Adipocyte (in vitro differentiated cells): ENCODE measurements at regions not wholly inside any gene's neighbourhood (a gene's known extent, or its start where the extent isn't known, plus 50 kb on each side); places are given as distances from the start of the nearest gene placed in this dataset.

Experiments used
- DNase-seq: peaks from one replicate; pipeline ENCODE4 v3.0.0-alpha.2; 2015; ENCODE audit warnings: low read depth
- H3K27me3 ChIP-seq: replicated peaks from 2 replicates; pipeline ENCODE4 v1.7.0; 2013; ENCODE audit warnings: mild to moderate bottlenecking, low read length, moderate library complexity; ENCODE audit not compliant: control insufficient read depth, insufficient read depth
- H3K36me3 ChIP-seq: 2 replicates; pipeline ENCODE4 v1.7.0; 2013; ENCODE audit warnings: low read length, mild to moderate bottlenecking, moderate library complexity; ENCODE audit not compliant: control insufficient read depth, insufficient read depth, severe bottlenecking
- H3K4me1 ChIP-seq: 2 replicates; pipeline ENCODE4 v1.7.0; 2013; ENCODE audit warnings: mild to moderate bottlenecking, low read length, moderate library complexity; ENCODE audit not compliant: control insufficient read depth, insufficient read depth
- H3K4me3 ChIP-seq: 2 replicates; pipeline ENCODE4 v1.7.0; 2013; ENCODE audit warnings: mild to moderate bottlenecking, low read length, moderate library complexity
- H3K9ac ChIP-seq: 2 replicates; pipeline ENCODE4 v1.7.0; 2013; ENCODE audit warnings: mild to moderate bottlenecking, low read length, moderate library complexity
- H3K9me3 ChIP-seq: 2 replicates; pipeline ENCODE4 v1.7.0; 2013; ENCODE audit warnings: mild to moderate bottlenecking, low read length, moderate library complexity; ENCODE audit not compliant: control insufficient read depth

DNA sequence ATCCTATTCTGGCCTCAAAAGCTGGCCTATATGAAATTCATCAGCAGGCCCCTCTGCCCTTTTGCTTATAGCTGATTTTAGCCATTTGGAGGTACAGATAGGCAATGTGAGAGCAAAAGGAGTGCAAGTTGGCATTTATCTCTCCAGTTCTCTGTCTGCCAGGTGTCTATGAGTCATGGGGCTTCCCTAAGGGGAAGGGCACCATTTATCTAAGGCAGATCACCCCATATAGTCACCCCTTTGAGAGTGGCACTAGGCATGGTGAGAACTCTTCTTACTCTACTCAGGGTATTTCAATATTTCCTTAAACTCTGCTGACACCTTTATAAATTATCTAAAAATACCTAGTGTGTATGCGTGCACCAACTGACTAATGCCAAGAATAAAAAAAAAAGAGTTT is 314.7 kb upstream of the CDH6 start:
- Histone ChIP-seq H3K36me3 (no peaks in the 10 kb centered on the region), H3K9me3 (peaks cover 2% of the 10 kb centered on the region), H3K4me1 (no peaks in the 10 kb centered on the region), H3K4me3 (no peak overlapping the region), H3K9ac (no peak overlapping the region), H3K27me3 (no peaks in the 10 kb centered on the region)
- DNase-seq = no peak

- no peaks in the 10 kb centered on the region for H3K9me3 ChIP-seq
Measured at GRCh38 chr5:30878296-30878695, 315.2 kb upstream of the CDH6 start.

DNA sequence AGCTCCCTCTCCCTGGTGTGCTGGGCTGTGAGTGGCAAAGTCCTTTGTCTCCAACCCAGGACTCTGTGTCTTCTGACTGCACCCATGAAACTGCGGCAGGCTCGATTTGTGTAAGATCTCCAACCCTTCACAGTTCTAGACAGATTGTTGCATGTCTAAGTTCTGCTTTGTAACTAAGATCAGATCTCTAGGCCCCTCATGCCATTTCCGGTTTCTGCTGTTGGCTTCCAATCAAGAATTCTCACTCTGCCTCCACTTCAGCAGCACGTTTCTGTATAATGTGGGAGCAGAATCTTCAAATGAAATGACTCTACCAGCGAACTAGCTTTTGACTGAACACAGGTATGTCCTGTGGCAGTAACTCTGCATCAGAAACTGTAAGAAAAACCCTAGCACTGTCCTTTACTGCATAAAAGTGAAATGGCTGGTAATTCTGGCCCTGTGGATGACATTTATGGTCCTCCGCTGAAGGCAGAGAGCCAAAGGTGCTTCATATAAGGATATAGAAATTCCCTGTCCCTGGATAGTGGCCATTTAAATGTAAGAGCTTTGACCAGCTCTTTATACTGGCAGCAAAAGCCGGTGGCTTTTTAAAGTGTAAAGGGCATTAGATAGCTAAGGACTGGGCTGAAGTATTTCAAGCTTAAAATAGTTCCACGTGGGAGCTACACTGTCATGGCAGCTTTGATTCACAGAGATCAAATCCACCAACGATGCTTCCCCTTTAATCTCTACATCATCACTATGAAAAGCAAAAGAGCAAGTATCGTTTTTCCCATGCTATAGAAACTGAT is 319.0 kb upstream of the CDH6 start:
- no peaks in the 10 kb centered on the region for H3K4me1 ChIP-seq
- no peak overlapping the region for H3K9ac ChIP-seq
- no peaks in the 10 kb centered on the region for H3K36me3 ChIP-seq
- H3K4me3 ChIP-seq = no peak overlapping the region
- no peaks in the 10 kb centered on the region for H3K9me3 ChIP-seq
- no peak for DNase-seq
- no peaks in the 10 kb centered on the region for H3K27me3 ChIP-seq

More at GRCh38 chr5:30878296-30878695, 315.2 kb upstream of the CDH6 start:
- Histone ChIP-seq H3K27me3 (no peaks in the 10 kb centered on the region), H3K4me3 (no peak overlapping the region), H3K4me1 (no peaks in the 10 kb centered on the region), H3K9ac (no peak overlapping the region), H3K36me3 (no peaks in the 10 kb centered on the region)
- DNase-seq = no peak

DNA sequence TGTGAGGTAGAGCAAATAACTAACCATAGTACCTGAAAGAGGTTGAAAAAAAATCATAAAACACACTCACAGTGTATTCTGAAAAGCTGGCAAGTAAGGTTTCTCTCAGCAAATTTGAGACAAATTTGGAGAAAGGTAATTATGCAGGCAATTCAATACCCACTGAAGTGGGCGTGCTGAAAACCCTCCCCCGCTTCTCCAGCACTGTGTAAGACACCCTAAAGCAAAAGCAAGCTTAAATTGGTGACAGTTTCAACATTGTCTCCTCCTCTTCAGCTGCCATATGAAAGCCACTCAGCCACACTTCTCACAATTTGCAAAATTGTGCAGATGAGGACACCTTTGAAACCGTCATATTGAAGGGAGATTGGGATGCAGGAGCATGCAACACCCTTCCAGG is 322.3 kb upstream of the CDH6 start:
- no peaks in the 10 kb centered on the region for H3K27me3 ChIP-seq
- no peak for DNase-seq
- no peak overlapping the region for H3K9ac ChIP-seq
- no peaks in the 10 kb centered on the region for H3K36me3 ChIP-seq
- H3K4me3 ChIP-seq = no peak overlapping the region
- no peaks in the 10 kb centered on the region for H3K9me3 ChIP-seq
- H3K4me1 ChIP-seq = no peaks in the 10 kb centered on the region

DNA sequence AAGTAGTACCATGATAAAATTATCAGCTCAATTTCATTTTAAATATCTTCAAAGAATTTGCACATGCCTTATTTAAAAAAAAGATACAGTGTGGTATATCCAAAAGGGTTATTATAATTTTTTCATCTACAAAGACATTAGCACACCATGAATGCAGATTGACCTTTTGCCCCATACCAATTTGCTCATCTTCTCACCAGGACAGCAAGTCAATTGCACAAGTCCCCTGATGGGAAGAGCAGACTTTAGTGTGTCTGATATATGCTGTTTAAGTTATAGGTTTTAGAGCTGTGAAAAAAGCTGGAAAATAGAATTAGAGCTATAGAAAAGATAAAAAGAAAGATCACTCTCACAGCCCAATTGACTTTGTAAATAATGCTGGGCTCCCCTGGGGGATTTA is 325.8 kb upstream of the CDH6 start:
- Histone ChIP-seq H3K27me3 (no peaks in the 10 kb centered on the region), H3K36me3 (no peaks in the 10 kb centered on the region), H3K9me3 (no peaks in the 10 kb centered on the region), H3K9ac (no peak overlapping the region), H3K4me3 (no peak overlapping the region), H3K4me1 (no peaks in the 10 kb centered on the region)
- DNase-seq = no peak

DNA sequence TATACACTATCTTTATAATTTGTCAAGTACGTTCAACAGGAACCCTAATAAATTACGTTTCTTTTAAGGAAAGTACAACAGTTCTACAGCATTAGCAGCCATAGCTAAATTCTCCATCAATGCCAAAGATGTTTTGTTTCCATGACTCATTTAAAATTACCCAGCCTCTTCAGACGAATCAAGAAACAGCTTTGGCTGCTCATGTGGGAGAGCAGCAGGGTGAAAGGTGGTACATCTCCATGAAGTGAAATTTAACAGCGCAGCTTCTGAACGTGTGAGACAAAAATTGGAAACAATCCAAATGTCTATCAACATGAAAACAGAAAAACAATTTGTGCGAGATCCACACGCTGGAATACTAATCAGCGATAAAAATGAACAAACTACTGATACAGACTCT is 327.3 kb upstream of the CDH6 start:
- Histone ChIP-seq H3K27me3 (no peaks in the 10 kb centered on the region), H3K36me3 (no peaks in the 10 kb centered on the region), H3K9me3 (no peaks in the 10 kb centered on the region), H3K4me3 (no peak overlapping the region), H3K9ac (no peak overlapping the region), H3K4me1 (no peaks in the 10 kb centered on the region)
- DNase-seq = no peak

- no peak overlapping the region for H3K4me3 ChIP-seq
- H3K36me3 ChIP-seq = no peaks in the 10 kb centered on the region
- no peaks in the 10 kb centered on the region for H3K27me3 ChIP-seq
- no peak overlapping the region for H3K9ac ChIP-seq
- H3K4me1 ChIP-seq = no peaks in the 10 kb centered on the region
- no peaks in the 10 kb centered on the region for H3K9me3 ChIP-seq
- no peak for DNase-seq
Measured at GRCh38 chr5:30856242-30856641, 337.2 kb upstream of the CDH6 start.

- Histone ChIP-seq H3K9me3 (no peaks in the 10 kb centered on the region), H3K36me3 (no peaks in the 10 kb centered on the region), H3K9ac (no peak overlapping the region), H3K4me3 (no peak overlapping the region), H3K27me3 (no peaks in the 10 kb centered on the region), H3K4me1 (no peaks in the 10 kb centered on the region)
- DNase-seq = no peak
Measured at GRCh38 chr5:30853158-30853557, 340.3 kb upstream of the CDH6 start.

GRCh38 chr5:30850866-30851265 is 342.6 kb upstream of the CDH6 start:
- Histone ChIP-seq H3K27me3 (no peaks in the 10 kb centered on the region), H3K9me3 (no peaks in the 10 kb centered on the region), H3K4me1 (no peaks in the 10 kb centered on the region), H3K4me3 (no peak overlapping the region), H3K9ac (no peak overlapping the region), H3K36me3 (no peaks in the 10 kb centered on the region)
- no peak for DNase-seq

GRCh38 chr5:30849931-30850710 is 343.4 kb upstream of the CDH6 start:
- H3K4me1 ChIP-seq = no peaks in the 10 kb centered on the region
- H3K36me3 ChIP-seq = no peaks in the 10 kb centered on the region
- H3K4me3 ChIP-seq = no peak overlapping the region
- no peak overlapping the region for H3K9ac ChIP-seq
- H3K27me3 ChIP-seq = no peaks in the 10 kb centered on the region
- H3K9me3 ChIP-seq = no peaks in the 10 kb centered on the region
- peak; percentile 48 for DNase-seq

DNA sequence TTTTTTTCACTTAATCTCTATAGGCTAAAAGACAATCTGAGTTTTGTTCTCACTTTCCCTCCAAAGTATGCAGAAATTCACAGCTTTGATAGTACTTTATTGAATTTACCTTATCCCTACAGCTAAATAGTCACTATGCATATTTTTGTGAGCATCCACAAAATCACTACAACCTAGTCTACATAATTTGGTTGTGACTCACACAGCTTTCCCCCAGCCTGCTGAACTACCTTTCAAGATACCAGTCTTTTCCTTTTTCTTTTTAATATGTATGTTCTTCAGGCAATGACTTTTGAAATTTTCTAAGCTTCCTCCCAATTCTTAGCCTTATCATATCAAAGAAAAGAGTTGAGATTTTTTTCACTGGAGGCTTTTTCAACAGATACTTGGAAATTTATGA is 347.3 kb upstream of the CDH6 start:
- Histone ChIP-seq H3K9me3 (no peaks in the 10 kb centered on the region), H3K4me1 (no peaks in the 10 kb centered on the region), H3K36me3 (no peaks in the 10 kb centered on the region), H3K9ac (no peak overlapping the region), H3K4me3 (no peak overlapping the region), H3K27me3 (no peaks in the 10 kb centered on the region)
- DNase-seq = no peak
